Loucy (cell line): ENCODE measurements at regions not wholly inside any gene's neighbourhood (a gene's known extent, or its start where the extent isn't known, plus 50 kb on each side); places are given as distances from the start of the nearest gene placed in this dataset.

ENCODE experiments used
- H2AFZ ChIP-seq: fragments of 200-600 bp; sonication (generic); 2 replicates; pipeline ENCODE4 v1.6.0; 2016; ENCODE audit warnings: antibody characterized with exemption, mild to moderate bottlenecking, low read length, moderate library complexity
- H3F3A ChIP-seq: fragments of 200-600 bp; 2 replicates; pipeline ENCODE4 v1.6.0; 2016; ENCODE audit warnings: antibody characterized with exemption, low read depth, mild to moderate bottlenecking
- H3K27me3 ChIP-seq: fragments of 200-600 bp; sonication (generic); 2 replicates; pipeline ENCODE4 v1.6.1; 2014; ENCODE audit warnings: low read length, mild to moderate bottlenecking; ENCODE audit not compliant: insufficient read depth, poor library complexity, severe bottlenecking
- H3K36me3 ChIP-seq: fragments of 200-600 bp; sonication (generic); 2 replicates; pipeline ENCODE4 v1.6.1; 2016; ENCODE audit warnings: low read length; ENCODE audit not compliant: insufficient read depth
- H3K4me1 ChIP-seq: fragments of 200-600 bp; sonication (generic); 2 replicates; pipeline ENCODE4 v1.5.1; 2014; ENCODE audit warnings: low read length, mild to moderate bottlenecking; ENCODE audit not compliant: insufficient read depth, poor library complexity, severe bottlenecking
- H3K4me2 ChIP-seq: fragments of 200-600 bp; sonication (generic); 2 replicates; pipeline ENCODE4 v1.6.0; 2014; ENCODE audit warnings: antibody characterized with exemption, low read length, low read depth, mild to moderate bottlenecking; ENCODE audit not compliant: poor library complexity, severe bottlenecking
- H3K4me3 ChIP-seq: fragments of 200-600 bp; sonication (generic); 2 replicates; pipeline ENCODE4 v1.5.1; 2014; ENCODE audit warnings: low read length, mild to moderate bottlenecking, mixed read lengths; ENCODE audit not compliant: poor library complexity, severe bottlenecking
- H3K79me2 ChIP-seq: fragments of 200-600 bp; sonication (generic); 2 replicates; pipeline ENCODE4 v1.6.1; 2014; ENCODE audit warnings: low read length; ENCODE audit not compliant: insufficient read depth
- H3K9ac ChIP-seq: fragments of 200-600 bp; sonication (generic); 2 replicates; pipeline ENCODE4 v1.6.0; 2014; ENCODE audit warnings: mild to moderate bottlenecking, low read depth, low read length, moderate library complexity; ENCODE audit not compliant: poor library complexity, severe bottlenecking
- H3K9me2 ChIP-seq: fragments of 200-600 bp; sonication (generic); replicated peaks from 2 replicates; pipeline ENCODE4 v1.6.1; 2016; ENCODE audit warnings: low read depth, low read length, mixed read lengths
- H3K9me3 ChIP-seq: fragments of 200-600 bp; sonication (generic); 2 replicates; pipeline ENCODE4 v1.6.1; 2014; ENCODE audit warnings: mild to moderate bottlenecking, antibody characterized with exemption, low read length, low read depth; ENCODE audit not compliant: insufficient read depth
- H4K20me1 ChIP-seq: fragments of 200-600 bp; sonication (generic); 2 replicates; pipeline ENCODE4 v1.6.0; 2014; ENCODE audit warnings: antibody characterized with exemption, low read length, mild to moderate bottlenecking; ENCODE audit not compliant: insufficient read depth, poor library complexity, severe bottlenecking
- CTCF ChIP-seq: fragments of 200-600 bp; sonication (generic); conservative IDR thresholded peaks from 2 replicates; pipeline ENCODE4 v1.5.1; 2014; ENCODE audit warnings: mild to moderate bottlenecking, antibody characterized with exemption, low read length
- EZH2phosphoT487 ChIP-seq: fragments of 200-600 bp; IDR thresholded peaks from 2 replicates; pipeline ENCODE4 v1.6.1; 2018; ENCODE audit warnings: antibody characterized with exemption, mild to moderate bottlenecking, moderate library complexity, borderline replicate concordance

- Histone ChIP-seq H3K4me1 (peaks cover 8% of the 10 kb centered on the region), H3K9me2 (no peaks in the 10 kb centered on the region), H2AFZ (no peak overlapping the region), H3K4me3 (no peak overlapping the region), H3K4me2 (no peak overlapping the region), H3K9me3 (no peaks in the 10 kb centered on the region), H3K9ac (no peak overlapping the region), H3K79me2 (no peaks in the 10 kb centered on the region), H3K36me3 (no peaks in the 10 kb centered on the region), H3F3A (no peaks in the 10 kb centered on the region), H4K20me1 (no peaks in the 10 kb centered on the region), H3K27me3 (no peaks in the 10 kb centered on the region)
- TF ChIP-seq CTCF (no peak), EZH2phosphoT487 (no peak)
These were observed 68.7 kb upstream of the DLX6 start for GRCh38 chr7:96936621-96937020.

GRCh38 chr7:96942112-96942511 lies 63.2 kb upstream of the DLX6 start:
- no peaks in the 10 kb centered on the region for H3K36me3 ChIP-seq
- H3K9ac ChIP-seq = no peak overlapping the region

GRCh38 chr7:96949766-96950165 lies 55.6 kb upstream of the DLX6 start:
- Histone ChIP-seq H3K4me1 (no peaks in the 10 kb centered on the region), H3K36me3 (no peaks in the 10 kb centered on the region), H3F3A (no peaks in the 10 kb centered on the region), H3K9me2 (no peaks in the 10 kb centered on the region), H3K9me3 (no peaks in the 10 kb centered on the region), H3K79me2 (no peaks in the 10 kb centered on the region), H3K9ac (no peak overlapping the region), H3K4me2 (no peak overlapping the region), H2AFZ (no peak overlapping the region), H3K27me3 (no peaks in the 10 kb centered on the region), H4K20me1 (no peaks in the 10 kb centered on the region), H3K4me3 (no peak overlapping the region)
- no peak for TF ChIP-seq EZH2phosphoT487
- TF ChIP-seq CTCF = no peak

More at GRCh38 chr7:96942112-96942511, 63.2 kb upstream of the DLX6 start:
- Histone ChIP-seq H2AFZ (no peak overlapping the region), H3K9me3 (no peaks in the 10 kb centered on the region), H3F3A (no peaks in the 10 kb centered on the region), H3K27me3 (no peaks in the 10 kb centered on the region), H3K79me2 (no peaks in the 10 kb centered on the region), H3K4me3 (no peak overlapping the region), H3K4me2 (no peak overlapping the region), H3K9me2 (no peaks in the 10 kb centered on the region), H4K20me1 (no peaks in the 10 kb centered on the region), H3K4me1 (peaks cover 8% of the 10 kb centered on the region)
- TF ChIP-seq CTCF = no peak
- no peak for TF ChIP-seq EZH2phosphoT487
